WTC11 (cell line): ENCODE measurements at regions not wholly inside any gene's neighbourhood (a gene's known extent, or its start where the extent isn't known, plus 50 kb on each side); places are given as distances from the start of the nearest gene placed in this dataset.

Experiments
- CTCF ChIP-seq: fragments of 200-600 bp; IDR thresholded peaks from 2 replicates; pipeline ENCODE4 v1.8.0; 2022; ENCODE audit warnings: antibody characterized with exemption
- MYBL2 ChIP-seq: sonication (generic); formaldehyde crosslinking; IDR thresholded peaks from 2 replicates; pipeline ENCODE4 v1.8.1; 2023; ENCODE audit warnings: mild to moderate bottlenecking, moderate library complexity, missing genetic modification reagents
- NFYB ChIP-seq: sonication (generic); formaldehyde crosslinking; conservative IDR thresholded peaks from 2 replicates; pipeline ENCODE4 v1.8.0; 2022; ENCODE audit warnings: low read depth, missing genetic modification reagents
- NR1H2 ChIP-seq: sonication (generic); formaldehyde crosslinking; IDR thresholded peaks from 2 replicates; pipeline ENCODE4 v1.9.0; 2021; ENCODE audit warnings: mild to moderate bottlenecking, moderate library complexity, missing genetic modification reagents
- ZBTB21 ChIP-seq: sonication (generic); formaldehyde crosslinking; IDR thresholded peaks from 2 replicates; pipeline ENCODE4 v1.8.1; 2023; ENCODE audit warnings: mild to moderate bottlenecking, missing genetic modification reagents, borderline replicate concordance
- ZNF281 ChIP-seq: sonication (generic); formaldehyde crosslinking; IDR thresholded peaks from 2 replicates; pipeline ENCODE4 v1.8.0; 2023; ENCODE audit warnings: mild to moderate bottlenecking, missing genetic modification reagents

- TF ChIP-seq CTCF (no peak), ZBTB21 (CRISPR knock-in tag) (no peak), NFYB (CRISPR knock-in tag) (no peak), ZNF281 (no peak), NR1H2 (CRISPR knock-in tag) (no peak), MYBL2 (CRISPR knock-in tag) (no peak)
Observed at GRCh38 chr1:29839726-29840125, 603.4 kb downstream of the PTPRU start.
